T-helper 2 cell (primary cell): ENCODE measurements at regions not wholly inside any gene's neighbourhood (a gene's known extent, or its start where the extent isn't known, plus 50 kb on each side); places are given as distances from the start of the nearest gene placed in this dataset.

Experiments used
- DNase-seq, 5 experiments: peaks; one replicate each; pipeline versions ENCODE4 v3.0.0 to v3.0.0-alpha.2; 2012 to 2022

DNA sequence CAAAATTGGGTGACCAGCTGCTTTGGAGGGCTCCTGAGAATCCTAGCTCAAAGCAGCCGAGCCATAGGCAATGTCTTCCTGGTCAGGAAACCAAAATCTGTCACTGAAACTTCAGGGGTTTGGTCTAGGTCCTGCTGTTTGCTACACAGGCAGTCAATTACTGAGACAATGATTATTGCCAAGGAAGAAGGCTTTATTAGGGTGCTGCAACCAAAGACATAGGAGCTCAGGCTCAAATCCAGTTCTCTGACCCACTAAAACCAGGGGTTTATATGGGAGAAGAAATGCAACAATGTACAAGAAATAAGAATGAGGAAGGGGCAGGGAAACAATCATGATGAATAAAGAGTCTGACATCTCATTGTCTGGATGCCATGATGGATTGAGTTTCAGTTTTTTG is 410.3 kb upstream of the ZWINT start:
- DNase-seq: no peak

DNA sequence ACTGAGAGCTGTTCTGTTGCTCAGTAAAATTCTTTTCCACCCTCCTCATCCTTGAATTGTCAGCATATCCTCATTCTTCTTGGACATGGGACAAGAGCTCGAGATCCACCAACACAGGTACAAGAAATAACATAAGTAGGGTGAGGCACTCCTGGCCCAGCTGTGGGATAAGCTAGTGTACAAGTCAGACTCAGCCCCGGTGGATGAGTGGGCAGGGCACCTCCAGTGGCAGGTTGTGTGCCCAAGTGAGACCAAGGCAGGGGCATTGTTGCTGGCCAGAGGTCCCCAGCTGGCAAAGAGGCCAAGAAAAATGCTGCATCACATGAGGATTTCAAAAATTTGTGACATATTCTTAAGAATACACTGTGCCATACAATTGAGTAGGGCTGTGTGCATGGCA is 402.0 kb upstream of the ZWINT start:
- DNase-seq: no peak

DNA sequence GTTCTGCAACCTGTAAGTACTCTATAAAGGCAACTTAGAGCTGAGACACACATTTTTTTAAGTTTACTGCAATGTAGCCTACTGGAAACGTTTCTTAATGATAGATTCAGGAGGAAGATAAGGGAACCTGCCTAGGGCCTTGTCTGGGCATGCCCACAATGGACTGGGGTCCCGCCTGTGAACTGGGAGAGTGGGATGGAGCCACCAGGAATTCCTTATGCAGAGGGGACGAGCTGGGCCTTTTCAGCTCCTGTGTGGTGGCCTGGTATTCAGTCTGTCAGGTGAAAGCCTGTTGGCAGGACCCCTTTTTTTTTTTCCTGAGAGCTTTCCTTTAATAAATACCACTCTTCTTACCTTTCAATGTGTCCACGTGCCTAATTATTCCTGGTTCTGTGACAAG is 384.4 kb upstream of the ZWINT start:
- no peak for DNase-seq

DNA sequence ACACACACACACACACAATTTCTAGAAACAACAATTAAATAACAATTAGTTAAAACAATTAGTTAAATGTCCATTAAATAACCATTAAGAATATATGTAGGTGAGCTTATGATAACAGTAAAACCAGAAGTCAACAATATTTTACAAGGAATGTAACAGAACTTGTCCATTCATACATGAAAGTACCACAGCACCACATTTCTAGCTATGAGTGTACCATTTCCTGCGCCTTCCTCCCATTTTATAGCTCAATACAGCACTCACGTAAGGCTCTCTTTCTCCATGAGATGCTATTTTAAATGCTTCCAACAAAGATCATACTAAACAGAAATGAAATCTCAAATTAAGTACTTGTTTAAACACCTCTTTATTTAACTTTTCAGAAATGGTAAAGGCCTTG is 367.3 kb upstream of the ZWINT start:
- DNase-seq: peak in 1 of 5 experiments; percentile 1

DNA sequence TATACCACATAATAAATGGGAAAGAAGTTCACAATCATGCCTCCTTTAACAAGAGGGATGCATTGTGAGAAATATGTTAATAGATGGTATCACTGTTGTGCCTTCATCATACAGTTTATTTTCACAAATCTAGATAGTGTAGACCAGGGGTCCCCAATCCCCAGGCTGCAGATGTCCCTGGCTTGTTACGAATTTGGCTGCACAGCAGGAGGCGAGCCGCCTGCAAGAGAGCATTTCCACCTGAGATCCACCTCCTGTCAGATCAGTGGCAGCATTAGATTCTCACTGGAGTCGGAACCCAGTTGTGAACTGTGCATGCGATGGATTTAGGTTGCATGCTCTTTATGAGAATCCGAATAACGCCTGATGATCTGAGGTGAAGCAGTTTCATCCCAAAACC is 361.9 kb upstream of the ZWINT start:
- no peak for DNase-seq

DNA sequence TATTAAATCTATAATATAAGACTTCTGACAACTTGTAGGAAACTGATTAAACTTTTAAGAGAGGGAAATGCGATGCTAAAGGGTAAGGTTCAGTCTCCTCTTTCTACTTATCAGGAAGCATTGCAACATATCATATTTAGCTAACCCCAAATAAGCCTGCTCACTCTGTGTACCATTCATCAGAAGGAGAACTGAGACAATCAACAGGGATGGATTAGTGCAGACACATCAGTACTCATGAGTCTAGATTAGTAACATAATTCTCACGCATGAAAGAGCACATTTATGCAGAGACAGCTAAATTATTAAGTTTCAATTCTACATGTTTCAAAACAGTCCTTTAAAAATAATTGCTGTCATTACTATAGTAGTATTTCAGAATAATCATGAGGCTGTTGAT is 354.2 kb upstream of the ZWINT start:
- DNase-seq: no peak

DNA sequence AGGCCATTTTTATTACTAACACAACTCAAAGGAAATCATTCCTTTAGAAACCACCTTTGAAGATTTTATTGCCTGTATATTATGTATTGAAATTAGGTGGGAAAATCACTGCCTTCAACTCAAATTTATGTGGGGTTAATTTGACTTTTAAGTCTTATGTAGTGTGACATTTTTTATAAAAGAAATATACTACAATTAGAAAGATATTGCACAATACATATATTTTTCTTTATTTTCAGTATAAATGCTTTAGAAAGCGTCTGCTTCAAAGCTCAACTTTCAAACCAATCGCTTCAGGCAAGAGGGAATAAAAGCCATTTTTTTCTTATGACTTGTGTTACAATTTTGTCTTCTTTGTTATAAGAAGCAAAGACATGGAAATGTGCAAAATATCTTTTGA is 337.4 kb upstream of the ZWINT start:
- no peak for DNase-seq

DNA sequence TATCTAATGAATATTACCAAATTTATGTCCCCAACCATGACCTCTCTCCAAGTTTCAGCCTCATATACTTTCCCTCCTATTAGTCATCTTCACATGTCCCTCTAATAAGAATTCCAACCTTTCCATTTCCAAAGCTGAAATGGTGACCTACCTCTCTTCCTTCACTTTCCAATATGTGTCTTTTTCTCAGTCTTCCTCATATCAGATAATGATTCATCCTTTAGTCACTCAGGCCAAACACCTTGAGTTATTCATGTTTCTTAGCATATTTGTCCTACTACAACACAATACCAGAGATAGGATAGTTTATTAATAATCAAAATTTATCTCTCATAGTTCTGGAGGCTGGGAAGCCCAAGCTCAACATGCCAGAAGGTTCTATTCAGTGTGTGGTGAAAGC is 318.5 kb upstream of the ZWINT start:
- no peak for DNase-seq

DNA sequence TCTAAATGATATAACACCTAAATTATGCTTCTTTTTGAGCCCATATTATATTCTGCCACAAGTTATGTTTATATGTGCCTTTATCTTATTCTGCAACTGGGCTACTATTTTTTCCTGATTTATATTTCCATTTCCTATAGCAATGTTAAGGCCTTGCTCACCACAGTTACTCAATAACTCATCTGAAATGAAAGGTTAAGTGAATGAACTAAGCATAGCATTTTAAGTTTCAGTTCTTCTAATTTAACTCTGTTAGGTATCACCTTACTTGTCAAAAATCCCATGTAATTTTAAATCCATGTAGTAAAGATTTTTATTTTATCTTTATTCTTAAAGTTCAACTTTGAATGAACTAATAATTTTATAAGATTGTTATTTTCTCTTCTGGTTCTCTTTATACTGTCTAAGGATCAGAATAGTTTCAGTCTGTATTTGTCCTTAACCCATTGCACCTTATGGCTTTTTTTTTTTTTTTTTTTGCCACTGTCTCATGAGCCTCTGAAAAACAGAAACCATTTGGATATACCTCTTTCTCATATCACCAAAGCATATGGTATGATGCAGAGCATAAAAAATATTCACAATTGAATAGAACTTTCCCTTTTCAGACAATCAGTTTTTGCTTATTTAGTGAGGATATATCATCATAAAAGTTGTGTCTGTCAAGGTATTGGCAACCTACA is 301.8 kb upstream of the ZWINT start:
- DNase-seq: no peak

DNA sequence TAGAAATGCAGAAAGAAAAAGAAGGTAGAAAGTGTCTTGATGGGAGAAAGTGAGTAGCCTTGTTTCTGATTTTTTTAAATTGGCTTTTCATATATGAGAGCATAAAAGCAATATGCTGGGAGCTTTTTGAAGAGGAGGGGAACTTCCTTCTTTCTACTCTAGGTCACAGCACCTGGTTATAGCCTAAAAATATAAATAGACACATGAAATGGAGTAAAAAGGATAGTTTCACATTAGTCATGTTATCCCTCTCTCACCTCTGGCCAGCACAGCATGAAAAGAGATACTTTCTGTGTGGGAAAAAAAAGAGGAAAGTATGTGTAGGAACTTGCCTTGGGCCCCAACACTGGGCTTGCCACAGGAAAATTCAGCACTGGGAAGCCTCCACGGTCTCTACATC is 292.2 kb upstream of the ZWINT start:
- no peak for DNase-seq

DNA sequence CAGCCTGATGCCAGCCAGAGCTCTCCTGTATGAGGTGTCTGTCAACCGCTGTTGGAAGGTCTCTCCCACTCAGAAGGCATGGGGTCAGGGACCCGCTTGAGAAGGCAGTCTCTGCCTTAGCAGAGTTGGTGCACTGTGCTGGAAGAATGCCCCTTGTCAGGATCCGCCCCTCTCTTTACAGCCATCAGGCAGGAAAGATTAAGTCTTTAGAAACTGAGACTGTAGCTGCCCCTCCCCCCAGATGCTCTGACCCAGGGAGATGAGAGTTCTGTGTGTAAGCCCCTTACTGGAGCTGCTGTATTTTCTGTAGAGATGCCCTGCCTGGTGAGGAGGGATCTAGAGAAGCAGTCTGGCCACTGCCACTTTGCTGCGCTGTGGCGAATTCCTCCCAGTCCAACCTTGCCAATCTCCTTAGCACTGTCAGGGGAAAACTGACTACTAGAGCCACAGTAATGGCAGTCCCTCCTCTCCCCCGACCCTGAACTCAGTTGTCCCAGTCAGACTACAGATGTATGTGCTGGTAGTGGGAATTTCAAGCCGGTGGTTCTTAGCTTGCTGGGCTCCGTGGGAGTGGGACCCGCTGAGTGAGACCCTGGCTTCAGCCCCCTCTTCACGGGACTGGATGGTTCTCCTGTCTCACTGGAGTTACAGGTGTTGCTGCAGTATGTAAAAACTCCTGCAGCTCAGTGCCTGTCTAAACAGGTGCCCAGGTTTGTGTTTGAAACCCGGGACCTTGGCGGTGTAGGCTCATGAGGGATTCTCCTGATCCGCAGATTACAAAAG is 285.5 kb upstream of the ZWINT start:
- DNase-seq: no peak

DNA sequence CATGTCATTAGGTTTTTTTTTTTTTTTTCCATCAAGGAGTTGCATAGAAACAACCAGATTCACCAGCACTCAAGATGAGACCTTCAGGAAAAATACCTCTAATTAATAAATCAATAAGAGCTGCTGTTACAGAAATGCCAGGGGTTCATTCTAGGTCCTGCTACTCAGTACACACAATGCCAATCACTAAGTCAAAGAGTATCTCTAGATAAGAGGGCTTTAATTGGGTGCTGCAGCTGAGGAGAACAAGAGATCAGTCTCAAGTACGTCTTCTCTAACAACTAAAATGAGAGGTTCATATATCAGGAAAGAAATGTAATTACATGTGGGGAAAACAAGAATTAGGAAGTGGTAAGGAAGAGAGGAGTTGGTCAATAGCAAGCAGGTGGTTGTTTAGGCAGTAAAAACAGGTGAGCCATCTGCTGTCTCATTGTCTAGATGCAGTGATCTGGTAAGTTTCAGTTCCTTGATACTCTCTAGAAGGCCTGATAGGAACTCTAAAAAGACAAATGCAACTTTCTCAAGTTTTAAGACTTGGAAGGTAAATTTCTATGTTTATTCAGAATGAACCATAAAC is 272.9 kb upstream of the ZWINT start:
- DNase-seq: no peak

DNA sequence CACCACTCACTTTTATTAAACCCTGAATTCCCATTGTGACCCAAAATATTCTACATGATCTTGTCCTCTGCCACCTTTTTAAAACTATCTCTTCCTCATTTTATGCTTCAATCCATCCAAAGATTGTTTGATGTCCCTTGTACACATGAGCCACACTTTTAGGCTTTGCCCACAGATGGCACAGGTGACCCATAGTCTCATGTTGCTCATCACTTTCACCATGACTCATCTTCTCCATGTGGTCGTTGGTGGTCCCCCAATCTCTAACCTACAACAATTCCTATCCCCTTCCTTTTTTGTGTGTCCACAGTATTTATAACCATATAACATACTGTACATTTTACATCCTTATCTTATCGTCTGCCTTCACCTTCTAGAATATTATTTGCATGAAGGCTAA is 271.5 kb upstream of the ZWINT start:
- DNase-seq: no peak

DNA sequence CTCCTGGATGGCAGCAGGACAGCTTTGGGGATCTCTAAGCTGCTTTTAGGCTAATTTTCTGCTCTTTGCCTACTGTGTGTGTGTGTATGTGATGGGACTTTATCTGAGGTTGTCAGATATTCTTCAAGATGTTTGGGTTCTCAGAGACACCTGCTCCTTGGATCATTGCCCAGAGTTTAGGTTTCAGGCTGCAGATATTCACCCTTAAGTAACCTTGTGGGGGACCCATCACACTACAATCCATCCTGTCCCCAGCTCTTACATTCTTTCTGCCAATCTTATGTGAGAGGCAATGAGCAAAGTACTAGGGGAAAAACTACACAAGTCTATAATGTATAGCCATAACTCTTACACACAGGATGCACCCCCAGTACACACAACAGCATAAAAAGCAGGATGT is 263.0 kb upstream of the ZWINT start:
- DNase-seq: no peak

DNA sequence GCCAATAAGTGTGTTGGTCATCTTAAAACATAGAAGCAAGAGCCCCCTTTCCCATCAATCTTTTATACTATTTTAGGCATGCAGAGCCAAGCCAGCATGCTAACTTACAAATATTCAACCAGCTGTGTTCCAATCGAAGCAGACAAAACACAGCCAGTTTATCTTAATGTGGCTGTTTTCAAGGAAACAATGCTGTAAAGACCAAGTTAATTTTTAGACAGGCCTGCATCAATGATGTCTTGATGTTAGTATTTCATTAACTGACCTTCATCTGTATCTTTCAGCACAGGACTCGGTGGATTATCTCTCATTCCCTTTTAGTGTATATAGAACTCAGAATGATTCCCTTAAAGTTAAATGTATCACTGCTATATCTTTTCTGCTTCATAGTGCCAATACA is 262.0 kb upstream of the ZWINT start:
- DNase-seq: no peak

DNA sequence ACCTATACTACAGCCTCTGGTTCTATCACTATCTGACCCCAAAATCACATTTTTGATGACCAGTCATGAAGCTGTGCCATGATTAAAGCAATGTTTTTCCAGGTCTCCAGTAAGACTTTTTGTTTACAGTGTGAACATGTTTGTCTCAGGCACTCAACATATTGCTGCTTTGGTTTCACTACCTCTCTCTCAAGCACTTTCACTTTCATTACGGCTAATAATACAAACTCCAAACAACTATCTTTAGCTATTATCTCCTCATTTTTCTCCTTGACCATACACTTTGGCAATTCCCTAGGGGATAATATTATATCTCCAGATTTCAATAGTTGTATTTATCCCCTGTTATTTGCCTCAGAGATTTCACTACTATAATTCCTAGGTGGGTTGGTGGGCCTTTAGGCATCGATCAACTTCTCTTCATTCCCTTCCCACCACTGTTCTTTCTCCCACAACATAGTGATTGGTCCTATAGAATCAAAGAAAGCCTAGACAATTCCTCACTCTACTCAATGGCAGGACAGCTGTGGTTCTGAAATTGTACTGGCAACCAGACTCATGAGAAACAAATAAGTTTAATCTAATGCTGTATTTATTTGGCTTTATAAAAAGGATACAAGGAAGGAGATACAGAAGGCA is 261.4 kb upstream of the ZWINT start:
- peak in 1 of 5 experiments; percentile 12 for DNase-seq

DNA sequence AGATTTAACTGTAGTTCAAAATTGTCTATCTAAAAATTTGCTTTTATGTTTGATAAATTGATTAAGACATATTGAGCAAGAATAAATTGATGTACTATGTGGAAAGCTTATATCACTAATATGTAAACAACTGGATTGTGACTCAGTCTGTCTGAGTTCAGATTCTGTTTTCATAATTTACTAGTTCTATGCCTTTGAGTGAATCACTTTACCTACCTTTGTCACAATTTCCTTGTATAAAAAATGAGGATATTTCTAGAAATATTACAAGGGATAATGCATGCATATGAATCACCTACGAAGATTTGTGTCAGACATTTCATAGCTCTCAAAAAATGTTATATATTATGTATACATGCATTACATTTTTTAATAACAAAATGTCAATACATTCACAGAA is 245.1 kb upstream of the ZWINT start:
- DNase-seq: no peak

DNA sequence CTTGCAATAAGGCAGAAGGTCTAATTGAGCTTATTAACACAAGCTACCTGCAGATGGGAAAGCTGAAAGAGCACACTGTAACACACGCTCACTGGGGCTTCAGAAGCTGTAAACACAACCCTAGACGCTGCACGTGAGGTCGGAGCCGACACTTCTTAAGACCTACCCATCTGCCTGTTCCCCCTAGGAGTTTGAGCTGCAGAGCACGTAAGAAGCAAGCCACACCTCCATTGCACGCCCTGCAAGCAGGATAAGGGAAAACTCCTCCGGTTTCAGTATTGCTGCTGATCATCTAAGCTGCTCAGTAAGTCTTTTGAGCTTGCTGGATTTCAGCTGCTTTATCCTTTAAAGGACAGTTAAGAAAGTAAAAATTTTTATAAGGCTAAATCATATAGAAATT is 244.0 kb upstream of the ZWINT start:
- no peak for DNase-seq

DNA sequence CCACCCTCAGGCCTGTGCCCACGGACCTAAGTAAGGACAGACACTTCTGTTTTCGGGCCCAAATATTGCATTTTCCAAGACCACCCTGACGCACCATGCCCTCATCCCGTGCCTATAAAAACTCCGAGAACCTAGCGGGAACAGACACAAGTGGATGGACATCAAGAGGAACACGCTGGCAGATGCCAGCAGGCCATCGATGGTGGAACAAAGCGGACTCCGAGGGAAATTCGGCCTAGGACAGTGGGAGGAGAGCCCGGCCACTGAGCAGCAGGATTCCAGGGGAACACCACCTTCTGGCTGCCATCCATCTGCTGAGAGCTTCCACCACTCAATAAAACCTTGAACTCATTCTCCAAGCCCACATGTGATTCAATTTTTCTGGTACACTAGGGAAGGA is 243.6 kb upstream of the ZWINT start:
- DNase-seq: no peak

DNA sequence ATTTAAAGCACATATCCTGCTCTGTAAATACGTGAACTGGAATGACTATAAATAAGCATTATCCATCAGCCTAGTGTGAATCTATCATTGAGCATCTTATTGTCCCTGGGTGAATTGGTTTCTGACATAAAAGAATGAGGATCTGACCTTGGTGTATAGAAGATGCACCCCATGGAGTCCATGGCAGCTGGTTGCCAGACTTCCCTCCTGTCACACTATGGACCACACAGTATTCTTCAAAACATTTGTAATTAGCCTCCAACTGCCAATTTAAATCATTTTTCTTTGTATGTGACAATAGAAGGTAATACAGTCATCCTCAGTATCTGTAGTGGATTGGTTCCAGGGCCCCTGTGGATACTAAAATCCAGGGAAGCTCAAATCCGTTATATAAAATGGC is 238.1 kb upstream of the ZWINT start:
- DNase-seq: no peak

DNA sequence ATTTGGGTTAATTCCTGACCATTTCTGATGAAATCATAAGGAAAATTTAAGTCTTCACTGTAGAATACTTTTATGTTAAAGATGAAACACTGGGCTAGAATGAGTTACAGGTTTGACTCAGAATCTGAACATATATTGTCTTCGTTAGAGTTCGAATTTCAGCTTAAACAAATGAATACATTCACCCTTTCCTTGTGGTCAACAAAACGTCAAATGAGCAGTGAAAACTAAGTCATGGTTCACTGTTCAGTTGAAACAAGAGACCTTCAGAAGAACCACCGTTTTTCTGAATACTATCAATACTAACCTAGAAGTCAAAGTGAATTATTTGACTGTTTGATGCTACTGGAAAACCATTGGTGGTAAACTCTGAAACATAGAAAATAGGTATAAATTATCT is 235.2 kb upstream of the ZWINT start:
- no peak for DNase-seq

DNA sequence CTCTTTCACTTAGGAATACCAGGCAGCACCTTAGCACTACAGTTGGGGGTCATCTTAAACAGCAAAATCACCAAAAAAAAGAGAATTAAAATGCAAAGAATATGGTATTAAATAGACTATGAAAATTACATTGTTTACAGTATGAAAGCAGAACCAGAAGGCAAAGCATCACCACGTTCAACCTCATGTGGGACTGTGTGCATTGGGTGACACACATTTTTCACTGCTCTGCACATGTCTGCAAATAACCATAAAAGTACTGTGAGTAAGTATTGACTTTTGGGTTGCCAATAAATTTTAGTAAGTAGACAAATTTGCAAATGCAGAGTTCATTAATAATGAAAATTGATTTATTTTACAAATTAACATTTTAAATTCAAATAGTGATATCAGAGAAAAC is 232.1 kb upstream of the ZWINT start:
- no peak for DNase-seq

DNA sequence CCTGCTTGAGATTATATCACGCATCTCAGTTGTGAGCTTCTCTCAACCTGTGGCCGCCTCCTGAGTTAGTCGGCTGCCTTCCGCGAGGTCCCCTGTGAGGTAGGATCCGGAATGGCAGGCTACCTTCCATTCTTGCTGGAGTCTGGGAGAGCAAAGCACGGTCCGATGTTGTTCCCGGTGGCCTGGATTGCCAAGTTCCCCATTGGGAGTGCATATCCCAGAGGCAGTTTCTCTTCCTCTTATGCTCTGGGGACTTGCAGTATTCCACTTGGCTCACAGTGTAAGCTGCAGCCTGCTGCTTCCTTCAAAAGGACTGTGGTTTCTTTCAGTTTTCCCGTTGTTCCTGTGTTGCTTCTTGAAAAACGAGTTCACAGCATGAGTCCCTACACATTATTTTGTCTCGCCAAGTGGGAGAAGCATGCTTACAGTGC is 225.4 kb upstream of the ZWINT start:
- no peak for DNase-seq
